GM18867 (cell line): ENCODE measurements at regions not wholly inside any gene's neighbourhood (a gene's known extent, or its start where the extent isn't known, plus 50 kb on each side); places are given as distances from the start of the nearest gene placed in this dataset.
"Not testable (repeated sequence)": the region's sequence is repeated elsewhere in the genome, so short reads cannot be mapped to it uniquely, and the experiment has no call there.

Source experiments
- ATAC-seq: cut with Tn5 transposase; IDR thresholded peaks from one replicate; pipeline ENCODE4 v1.9.1; 2021; ENCODE audit warnings: mild to moderate bottlenecking, moderate library complexity; ENCODE audit not compliant: unreplicated experiment

DNA sequence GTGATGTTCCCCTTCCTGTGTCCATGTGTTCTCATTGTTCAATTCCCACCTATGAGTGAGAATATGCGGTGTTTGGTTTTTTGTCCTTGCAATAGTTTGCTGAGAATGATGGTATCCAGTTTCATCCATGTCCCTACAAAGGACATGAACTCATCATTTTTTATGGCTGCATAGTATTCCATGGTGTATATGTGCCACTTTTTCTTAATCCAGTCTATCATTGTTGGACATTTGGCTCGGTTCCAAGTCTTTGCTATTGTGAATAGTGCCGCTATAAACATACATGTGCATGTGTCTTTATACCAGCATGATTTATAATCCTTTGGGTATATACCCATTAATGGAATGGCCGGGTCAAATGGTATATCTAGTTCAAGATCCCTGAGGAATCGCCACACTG lies 229.4 kb downstream of the HTR1A start:
- not testable (repeated sequence) for ATAC-seq

DNA sequence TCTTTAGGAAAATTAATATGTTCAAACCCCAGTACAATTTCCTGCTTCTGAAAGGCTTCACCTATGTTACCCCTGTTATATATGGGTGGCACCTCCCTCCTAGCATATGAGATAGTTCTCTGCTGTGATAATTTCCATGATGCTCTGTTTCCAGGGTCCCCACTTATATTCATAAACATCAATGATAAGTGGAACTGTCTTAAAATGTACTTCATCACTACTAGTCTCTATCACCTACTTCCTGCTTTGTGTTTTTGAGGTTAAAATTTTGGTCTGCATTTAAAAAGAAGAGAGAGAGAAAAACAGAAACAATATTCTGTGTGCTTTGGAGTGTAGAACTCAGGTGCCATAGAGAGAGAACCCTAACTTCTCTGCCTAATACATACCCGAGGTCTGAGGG lies 234.7 kb downstream of the HTR1A start:
- peak; percentile 51 for ATAC-seq

DNA sequence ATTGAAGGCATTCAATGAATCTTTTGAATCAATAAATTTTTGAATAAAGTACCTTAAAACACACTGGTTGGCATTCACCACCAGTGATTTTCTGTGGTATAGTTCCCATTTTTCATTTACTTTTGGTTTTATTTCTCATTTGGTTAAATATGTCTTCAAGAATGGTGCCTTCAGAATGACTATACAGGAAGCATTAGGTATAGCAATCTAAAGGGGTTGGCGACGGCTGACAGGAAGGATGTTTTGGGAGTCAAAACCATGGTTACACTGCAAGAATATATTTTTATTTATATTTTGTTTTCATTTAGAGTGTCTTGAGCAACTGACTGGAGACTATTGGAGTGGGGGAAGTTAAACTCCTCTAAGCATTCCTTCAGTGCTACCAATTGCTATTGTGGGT lies 235.7 kb downstream of the HTR1A start:
- peak; percentile 85 for ATAC-seq

DNA sequence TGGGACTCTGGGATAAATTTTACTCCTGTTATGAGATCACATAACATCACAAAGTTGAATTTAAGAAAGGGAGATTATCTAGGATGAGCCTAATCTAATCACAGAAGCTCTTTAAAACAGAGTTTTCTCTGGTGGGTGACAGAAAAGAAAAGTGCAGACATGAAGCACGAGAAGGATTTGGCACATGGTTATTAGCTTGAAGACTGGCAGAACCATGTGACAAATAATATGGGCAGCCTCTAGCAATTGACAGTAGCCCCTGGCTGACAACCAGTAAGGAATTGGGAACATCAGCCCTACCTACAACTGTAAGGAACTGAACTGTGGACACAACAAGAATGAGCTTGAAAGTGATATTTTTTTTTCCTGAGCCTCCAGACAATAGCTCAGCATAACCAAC lies 243.1 kb downstream of the HTR1A start:
- ATAC-seq, result no peak

DNA sequence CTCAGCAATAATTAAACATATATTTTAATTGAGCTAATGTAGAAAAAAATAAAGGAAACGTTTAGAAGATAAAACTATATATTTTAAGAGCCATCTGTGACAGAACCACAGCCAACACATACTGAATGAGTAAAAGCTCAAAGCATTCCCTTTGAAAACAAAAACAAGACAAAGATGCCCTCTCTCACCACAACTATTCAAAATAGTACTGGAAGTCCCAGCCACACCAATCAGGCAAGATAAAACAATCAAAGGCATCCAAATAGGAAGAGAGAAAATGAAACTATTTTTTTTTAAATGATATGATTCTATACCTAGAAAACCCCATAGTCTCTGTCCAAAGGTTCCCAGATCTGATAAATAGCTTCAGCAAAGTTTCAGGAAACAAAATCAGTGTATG lies 262.0 kb downstream of the HTR1A start:
- no peak for ATAC-seq

DNA sequence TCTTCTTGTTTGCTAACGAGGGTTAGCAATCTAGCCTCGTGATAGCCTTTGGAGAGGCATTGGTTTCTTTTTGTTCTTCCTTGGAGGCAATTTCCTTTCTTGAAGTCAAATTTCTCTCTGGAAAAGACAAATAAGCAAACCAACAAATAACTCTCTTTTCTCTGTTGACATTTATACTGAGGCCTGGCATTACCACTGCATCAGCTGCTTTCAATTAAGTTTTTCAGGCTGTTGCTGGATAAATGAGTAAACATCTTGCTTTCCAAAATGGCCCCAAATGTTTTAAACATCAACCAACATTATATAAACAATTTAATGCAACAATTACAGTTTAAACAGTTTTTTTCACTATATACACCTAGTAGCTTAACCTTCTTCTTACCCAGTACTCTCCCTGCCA lies 264.4 kb downstream of the HTR1A start:
- no peak for ATAC-seq

DNA sequence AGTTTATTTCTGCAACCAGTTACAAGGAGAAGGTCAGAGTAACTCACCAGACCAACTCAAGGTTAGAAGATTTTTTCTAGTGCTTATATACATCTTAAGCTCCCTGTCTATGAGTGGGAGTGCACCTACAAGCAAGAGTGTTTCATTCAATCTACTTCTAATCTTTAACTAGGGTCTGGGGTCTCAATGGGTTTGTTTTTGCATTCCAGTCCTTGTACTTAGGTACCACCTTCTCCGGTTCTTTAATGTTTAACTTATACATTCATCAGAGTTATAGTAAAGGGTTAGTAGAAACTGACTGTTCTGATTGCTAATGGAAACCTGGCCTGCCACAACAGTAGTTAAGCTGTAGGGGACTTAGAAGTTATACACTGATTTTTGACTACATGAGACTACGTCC lies 271.7 kb downstream of the HTR1A start:
- ATAC-seq, result no peak

DNA sequence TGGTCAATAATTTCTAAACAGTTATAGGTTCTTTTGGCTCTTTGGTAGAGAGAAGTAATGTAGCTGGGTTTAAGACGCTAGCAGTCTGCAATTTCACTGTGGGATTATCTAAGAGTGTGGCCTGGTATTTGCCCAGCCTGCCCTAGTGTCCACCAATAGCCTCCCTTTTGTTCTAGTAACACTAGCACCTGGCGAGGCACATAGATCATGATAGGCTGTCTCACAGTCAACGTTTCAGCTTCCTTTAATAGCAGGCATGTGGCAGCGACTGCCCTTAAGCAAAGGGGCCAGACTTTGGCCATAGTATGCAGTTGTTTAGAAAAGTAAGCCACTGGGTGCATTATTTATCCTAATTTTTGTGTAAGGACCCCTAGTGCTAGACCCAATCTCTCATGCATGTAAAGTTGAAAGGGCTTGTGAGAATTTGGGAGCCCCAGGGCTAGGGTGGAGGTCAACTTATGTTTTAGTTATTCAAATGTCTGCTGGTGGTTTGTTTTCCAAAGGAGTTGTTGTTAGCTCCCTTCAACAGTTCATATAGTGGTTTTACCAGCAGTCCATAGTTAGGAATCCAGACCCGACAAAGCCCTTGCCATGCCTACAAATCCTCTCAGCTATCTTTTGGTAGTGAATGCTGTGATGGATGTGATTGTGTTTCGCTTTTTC lies 274.3 kb downstream of the HTR1A start:
- no peak for ATAC-seq

DNA sequence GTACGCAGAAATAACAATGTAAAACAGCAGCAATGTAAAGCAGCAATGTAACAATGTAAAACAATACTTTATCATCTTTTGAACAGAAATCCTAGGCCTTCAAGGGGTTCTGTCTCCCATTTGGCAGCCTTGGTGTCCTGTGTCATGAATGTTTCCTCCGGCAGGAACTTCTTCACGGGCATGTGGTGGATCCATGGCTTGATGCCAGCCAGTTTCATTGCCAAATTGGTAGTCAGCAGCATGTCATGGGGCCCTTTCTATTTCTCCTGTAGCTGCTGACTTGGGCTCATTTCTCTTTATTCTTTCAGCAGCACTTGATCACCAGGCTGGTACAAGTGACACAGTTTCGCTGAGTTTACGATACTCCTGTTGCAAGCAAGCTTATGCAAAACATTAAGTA lies 275.3 kb downstream of the HTR1A start:
- ATAC-seq, result no peak

DNA sequence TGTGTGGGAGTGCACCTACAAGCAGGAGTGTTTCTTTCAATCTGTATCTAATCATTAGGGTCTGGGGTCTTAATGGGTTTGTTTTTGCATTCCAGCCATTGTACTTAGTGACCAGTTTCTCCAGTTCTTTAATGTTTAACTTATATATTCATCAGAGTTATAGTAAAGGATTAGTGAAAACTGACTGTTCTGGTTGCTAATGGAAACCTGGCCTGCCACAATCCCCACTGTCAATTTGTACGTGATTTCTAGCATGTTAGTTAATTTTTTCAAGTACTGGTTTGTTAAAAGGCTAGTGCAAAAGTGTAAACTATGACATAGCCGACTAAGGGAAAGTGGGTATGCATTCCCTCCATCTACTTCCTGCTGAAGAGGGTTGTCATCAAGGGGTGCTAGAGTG lies 276.1 kb downstream of the HTR1A start:
- ATAC-seq, result no peak

DNA sequence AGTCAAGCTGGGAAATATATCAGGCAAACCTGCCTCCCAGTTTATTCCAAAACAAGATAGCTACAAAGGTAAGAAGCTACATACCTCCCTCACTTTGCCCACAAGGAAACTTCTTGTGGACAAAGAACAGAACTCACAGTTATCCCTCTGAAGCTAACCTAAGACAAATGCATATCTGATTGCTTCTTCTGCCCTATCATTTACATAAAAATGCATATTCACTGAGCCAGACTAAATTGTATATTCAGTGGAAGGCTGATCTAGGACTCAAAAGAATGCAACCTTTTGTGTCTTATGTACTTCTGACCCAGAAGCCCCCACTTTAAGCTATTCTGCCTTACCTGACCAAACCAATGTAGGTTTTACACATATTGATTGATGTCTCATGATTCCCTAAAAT lies 276.8 kb downstream of the HTR1A start:
- ATAC-seq, result no peak

DNA sequence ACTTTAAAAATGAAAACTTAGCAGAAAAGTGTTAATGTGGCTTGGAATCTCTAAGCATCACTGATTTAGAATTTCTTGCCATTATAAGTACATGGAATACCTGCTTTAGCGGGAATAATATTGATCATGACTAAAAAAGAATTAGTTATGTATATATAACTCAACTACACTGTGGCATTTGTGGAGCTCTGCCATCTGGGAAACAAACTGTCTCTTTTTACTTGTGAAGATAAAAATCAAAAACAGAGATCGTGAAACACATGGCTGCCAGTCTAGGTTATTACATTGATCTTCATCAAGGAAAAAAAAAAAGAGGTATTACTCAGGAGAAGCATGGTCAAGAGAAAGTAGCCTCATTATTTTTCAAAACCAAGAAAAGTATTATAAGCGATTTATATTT lies 287.4 kb downstream of the HTR1A start:
- ATAC-seq, result no peak

DNA sequence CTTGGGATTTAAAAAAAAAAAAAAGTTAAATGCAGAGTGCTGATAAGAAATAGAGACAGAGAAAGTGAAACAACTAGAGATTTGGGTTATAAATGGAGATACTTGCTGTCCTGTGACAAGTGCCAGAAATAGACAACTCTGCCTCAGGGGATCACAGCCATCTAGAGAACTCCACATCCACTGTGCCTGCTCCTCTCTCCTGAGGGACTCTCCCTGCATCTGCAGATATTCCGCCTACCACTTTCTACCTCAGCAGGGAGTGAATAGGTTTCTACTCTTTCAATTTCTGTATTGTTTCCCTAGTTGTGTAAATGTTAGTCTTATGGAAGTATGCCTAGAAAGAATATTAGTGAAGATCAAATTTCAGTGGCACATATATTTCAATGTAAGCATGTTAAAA lies 307.2 kb downstream of the HTR1A start:
- ATAC-seq, result no peak

DNA sequence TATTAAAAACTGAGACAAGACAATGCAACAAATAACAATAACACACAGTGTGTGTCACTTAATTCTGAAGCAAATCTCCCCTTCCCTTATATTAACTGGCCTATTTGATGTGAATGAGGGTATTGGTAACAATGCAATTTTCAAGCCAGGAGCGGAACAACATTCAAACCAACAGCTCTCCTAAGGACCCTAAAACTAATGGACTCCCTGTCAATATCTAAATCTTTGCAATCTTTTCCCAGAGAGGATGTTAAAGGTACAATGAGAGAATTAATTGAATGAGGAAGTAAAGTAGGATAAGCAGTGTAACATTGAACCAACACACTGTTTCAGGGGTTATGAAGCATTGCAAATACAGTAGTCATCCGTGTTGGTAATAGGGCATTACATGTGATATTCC lies 311.7 kb downstream of the HTR1A start:
- no peak for ATAC-seq

DNA sequence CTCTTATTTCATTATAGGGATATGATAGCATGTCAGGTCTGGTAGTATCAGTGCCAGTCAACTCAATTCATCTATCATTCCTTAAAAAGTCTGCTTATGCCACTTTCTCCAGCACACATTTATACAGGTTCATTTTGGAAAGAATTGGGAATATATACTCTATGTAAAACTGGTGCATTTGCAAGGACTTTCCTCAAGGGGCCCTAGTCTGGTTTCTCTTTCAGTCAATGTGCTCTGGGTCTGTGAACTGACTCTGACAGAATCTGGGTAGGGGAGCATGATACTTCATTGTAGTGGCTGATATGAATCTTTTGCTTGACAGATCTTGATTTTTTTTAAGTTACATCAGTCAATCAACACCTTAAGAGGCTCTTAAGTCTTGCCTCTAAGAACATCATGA lies 313.9 kb downstream of the HTR1A start:
- no peak for ATAC-seq

DNA sequence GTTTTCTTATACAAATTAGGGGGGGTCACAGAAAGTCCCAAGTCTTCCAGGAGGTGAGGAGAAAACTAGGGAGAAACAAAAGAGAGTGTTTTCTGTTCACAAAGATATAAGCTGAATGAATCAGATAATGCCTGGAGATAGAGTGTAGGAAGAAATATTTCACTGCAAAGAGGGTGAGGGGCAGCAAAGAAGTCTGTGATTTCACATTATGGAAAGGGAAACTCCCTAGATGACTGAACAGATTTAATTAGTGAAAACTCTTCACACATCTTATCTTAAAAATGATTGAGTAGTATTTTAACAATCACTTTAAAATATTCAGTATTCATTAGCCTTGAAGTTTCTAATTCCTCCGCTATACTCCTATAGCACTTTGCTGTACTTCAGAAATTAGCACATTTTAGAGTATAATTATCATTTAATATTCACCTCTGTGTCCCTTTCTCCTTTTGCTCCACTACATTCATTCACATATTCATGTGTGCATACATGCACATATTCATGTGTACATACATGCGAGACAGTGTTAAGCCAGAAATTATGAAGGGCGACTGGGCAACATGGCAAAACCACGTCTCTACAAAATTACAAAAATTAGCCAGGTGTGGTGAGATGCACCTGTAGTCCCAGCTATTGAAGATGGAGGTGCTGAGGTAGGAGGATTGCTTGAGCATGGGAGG lies 332.2 kb downstream of the HTR1A start:
- ATAC-seq, result no peak

DNA sequence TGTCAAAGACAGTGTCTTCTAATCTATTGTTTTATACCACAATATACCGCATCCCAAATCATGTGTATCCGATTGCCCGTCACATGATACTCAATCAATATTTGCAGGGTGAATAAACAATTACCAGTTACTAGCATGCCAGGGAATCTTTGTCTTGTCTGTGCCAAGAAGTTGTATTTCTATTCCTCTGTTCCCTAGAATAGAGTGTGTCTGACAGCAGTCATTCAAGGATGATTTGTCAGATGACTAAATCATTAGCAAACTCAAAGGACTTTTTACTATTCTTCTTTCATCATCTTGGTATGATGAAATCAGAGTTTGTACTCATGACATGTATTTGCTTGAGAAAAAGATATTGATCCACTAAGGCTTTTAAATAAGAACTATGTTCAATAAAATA lies 348.8 kb downstream of the HTR1A start:
- no peak for ATAC-seq

DNA sequence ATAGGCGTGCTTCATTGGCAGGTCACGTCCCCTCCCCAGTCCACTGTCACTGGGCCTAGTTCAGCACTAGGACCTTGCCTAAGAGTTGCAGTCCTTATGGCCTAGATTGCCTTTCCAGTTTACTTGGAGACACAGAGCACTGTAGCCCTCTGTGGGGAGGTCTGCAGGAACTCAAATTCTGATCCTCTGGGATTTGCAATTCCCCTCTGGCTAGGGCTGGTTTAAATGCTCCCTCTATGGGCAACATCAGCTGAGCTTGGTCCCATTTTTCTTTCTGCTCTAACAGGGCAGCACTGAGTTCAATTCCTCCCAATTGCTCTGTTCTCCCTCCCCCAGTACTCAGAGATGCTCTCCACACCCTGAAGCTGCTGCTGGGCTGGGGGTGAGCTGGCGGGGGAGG lies 358.2 kb downstream of the HTR1A start:
- ATAC-seq, result no peak

DNA sequence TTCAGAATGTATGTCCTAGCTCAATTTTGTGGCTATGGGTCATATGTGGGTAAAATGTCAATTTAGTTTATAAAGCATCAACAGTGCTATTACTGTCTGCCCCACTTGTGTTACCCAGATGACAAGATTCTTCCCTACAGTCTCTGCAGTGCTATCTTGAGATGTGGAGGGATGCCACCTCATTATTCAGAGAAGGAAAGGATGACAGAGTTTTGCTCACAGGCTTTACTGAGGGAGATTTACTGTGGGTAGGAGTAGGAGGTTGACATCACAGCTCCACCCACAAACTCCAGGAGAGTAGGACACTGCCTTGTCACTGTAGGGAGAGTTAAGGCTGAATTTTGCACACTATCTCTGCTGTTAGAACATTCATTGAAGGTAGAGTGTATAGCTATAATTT lies 359.3 kb downstream of the HTR1A start:
- ATAC-seq, result no peak

DNA sequence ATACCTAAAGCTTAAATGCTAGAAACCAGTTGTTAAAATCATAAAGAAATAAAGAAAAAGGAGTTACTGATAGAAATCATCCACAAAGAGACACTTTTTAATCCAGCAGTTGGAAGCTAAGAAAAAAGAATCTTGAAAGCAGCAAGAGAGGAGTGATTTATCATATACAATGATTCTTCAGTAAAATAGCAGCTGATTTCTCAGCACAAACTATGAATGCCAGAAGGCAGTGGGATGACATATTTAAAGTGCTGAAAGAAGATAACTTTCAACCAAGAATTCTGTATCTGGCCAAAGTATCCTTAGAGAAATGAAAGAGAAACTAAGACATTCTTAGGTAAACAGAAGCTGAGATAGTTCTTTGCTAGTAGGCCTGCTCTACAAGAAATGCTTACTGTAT lies 366.0 kb downstream of the HTR1A start:
- ATAC-seq, result no peak

DNA sequence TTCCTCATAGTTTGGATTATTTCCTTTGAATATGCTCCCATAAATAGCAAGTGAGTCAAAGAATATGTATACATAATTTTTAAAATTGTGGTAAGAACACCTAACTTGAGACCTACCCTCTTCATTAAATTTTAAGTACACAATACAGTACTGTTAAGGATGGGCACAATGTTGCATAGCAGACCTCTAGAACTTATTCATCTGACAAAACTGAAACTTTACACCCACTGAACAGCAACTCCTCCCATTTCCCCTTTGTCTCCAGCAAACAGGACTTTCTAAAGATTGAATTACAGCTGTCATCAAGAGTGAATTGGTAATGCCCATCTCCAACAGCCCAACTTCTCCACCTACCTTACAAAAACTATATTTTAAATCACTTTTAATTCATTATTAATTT lies 388.9 kb downstream of the HTR1A start:
- ATAC-seq, result peak; percentile 92

DNA sequence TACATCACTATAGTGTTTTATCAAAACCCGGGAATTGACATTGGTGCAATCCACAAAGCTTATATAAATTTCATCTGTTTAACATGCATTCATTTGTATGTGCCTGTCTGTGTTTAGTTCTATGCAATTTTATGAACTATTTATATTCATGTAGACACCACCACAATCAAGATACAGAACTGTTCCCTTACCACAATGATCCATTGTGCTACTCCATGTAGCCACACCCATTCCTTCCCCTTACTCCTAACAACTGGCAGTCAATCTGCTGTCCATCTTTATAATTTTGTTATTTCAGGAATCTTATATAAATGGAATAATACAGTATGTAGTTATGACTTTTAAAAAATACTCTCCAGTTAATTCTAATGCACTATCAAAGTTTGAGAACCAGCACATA lies 389.5 kb downstream of the HTR1A start:
- ATAC-seq, result no peak

DNA sequence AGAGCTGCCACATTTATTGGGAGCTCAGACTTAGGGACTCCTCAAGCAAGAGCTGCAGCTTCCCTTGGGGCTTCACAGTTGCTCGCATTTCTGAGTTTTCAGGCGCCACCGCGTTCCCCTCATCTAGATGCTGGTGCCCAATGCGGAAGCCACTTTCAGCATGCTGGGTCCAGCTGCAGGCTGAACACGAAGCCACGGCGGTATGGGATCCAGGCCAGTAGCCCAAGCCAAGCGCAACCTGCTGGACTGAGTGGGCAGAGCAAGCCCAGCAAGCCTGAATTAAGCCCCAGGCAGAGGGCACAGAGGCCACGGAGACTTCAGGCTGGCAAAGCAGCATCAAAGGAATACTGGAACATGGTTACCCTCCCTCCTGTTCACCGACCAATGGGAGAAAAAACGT lies 391.5 kb downstream of the HTR1A start:
- no peak for ATAC-seq
